PC-3 (cell line): ENCODE measurements at regions not wholly inside any gene's neighbourhood (a gene's known extent, or its start where the extent isn't known, plus 50 kb on each side); places are given as distances from the start of the nearest gene placed in this dataset.

ENCODE experiments used
- EZH2phosphoT487 ChIP-seq: fragments of 300-600 bp; sonication (generic); IDR thresholded peaks from 2 replicates; pipeline ENCODE4 v1.6.1; 2018; ENCODE audit warnings: mild to moderate bottlenecking, antibody characterized with exemption, low read length, borderline replicate concordance
- TF ChIP-seq, protein P1 (sequence below): fragments of 300-600 bp; sonication (generic); conservative IDR thresholded peaks from 2 replicates; pipeline ENCODE4 v1.5.1; 2017; ENCODE audit warnings: antibody characterized with exemption, low read depth, mild to moderate bottlenecking, low read length

DNA sequence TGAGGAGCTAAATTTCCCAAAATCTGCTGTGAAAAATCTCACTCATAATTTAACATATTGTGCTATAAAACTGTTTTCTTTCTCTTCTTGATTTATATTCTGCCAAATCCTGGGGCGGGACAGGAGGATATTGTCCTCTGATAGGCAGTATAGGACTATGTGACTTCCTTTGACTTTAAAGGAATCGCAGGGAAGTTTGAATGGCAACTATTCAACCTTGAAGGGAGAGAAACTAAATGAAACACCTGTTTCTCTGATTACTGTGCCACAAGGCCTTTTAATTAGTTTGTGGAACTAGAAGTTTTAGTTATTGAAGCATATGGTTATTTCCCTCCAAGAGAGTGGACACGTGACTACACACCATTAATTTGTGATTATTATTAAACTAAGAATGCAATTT lies 607.4 kb downstream of the GATA3 start:
- TF ChIP-seq, protein P1, sequence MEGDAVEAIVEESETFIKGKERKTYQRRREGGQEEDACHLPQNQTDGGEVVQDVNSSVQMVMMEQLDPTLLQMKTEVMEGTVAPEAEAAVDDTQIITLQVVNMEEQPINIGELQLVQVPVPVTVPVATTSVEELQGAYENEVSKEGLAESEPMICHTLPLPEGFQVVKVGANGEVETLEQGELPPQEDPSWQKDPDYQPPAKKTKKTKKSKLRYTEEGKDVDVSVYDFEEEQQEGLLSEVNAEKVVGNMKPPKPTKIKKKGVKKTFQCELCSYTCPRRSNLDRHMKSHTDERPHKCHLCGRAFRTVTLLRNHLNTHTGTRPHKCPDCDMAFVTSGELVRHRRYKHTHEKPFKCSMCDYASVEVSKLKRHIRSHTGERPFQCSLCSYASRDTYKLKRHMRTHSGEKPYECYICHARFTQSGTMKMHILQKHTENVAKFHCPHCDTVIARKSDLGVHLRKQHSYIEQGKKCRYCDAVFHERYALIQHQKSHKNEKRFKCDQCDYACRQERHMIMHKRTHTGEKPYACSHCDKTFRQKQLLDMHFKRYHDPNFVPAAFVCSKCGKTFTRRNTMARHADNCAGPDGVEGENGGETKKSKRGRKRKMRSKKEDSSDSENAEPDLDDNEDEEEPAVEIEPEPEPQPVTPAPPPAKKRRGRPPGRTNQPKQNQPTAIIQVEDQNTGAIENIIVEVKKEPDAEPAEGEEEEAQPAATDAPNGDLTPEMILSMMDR, result no peak
- no peak for TF ChIP-seq EZH2phosphoT487
